NCI-H748 (cell line): ENCODE measurements at regions not wholly inside any gene's neighbourhood (a gene's known extent, or its start where the extent isn't known, plus 50 kb on each side); places are given as distances from the start of the nearest gene placed in this dataset.
"Not testable (repeated sequence)": the region's sequence is repeated elsewhere in the genome, so short reads cannot be mapped to it uniquely, and the experiment has no call there.

Experiments used
- DNase-seq: peaks from one replicate; lab custom pipeline; 2025; ENCODE audit not compliant: unreplicated experiment; lab: John Stamatoyannopoulos, UW

GRCh38 chr15:66864086-66864830 is 162.2 kb downstream of the SMAD6 start:
- no peak for DNase-seq

DNA sequence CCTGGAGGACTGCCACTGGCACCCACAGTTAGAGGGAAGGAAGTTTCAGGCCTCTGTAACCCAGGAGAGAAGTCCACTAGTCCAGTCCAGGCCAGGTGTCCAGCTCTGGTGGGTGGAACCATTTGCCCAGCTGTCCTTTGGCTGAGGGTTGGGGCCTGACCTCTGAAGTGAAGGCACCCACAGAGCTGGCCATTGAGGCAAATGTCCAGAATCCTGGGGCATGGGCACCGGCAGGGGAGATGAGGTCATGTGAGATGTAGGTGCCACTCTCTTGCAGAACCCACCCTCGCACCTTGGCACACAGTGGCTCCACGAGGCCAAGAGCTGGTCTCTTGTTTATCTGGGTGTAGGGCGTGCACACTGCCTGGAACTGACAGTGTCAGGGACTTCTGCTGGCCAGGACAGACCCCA is 162.8 kb downstream of the SMAD6 start:
- no peak for DNase-seq

DNA sequence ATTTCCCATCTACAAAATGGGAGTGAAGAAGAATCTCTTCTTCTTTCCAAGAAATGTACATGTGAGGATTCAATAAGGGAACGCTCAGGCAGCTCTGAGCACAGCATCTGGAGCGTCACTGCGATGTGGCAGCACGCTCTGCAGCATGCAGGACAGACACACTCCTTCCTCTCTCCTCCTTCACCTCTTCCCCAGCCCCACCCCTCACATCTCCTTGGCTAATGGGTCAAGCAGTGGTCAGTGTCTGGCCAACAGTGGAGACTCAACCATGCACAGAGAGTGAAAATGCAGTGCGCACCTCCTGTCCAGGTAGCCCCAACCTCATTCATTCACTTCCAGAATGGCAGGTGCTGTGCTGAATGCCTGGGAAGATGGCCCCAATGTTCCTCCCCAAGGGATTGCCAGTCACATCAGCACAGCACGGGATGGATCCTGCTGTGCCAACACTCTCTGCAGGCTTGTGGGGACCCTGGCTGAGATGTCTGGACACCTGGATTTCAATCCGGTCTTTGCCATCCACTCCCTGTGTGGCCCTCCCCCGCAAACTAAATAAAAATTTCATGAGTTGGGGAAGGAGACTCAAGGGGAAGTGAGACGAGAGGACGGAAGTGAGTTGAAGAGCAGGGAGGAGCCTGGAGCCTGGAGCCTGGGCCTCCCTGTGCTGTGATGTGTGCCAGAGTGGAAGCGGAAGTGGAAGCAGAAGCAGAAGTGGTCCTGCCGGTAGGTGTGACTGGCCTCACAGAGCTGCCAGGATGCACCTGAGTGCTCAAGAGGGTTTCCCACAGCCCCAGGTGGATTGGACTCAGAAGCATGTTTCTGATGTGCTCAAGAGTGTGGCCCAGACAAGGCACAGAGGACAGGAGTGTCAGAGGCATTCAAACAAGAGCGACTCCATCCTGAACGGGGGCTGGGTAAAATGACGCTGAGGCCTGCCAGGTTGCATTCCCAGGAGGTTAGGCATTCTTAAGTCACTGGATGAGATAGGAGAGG is 163.9 kb downstream of the SMAD6 start:
- no peak for DNase-seq

DNA sequence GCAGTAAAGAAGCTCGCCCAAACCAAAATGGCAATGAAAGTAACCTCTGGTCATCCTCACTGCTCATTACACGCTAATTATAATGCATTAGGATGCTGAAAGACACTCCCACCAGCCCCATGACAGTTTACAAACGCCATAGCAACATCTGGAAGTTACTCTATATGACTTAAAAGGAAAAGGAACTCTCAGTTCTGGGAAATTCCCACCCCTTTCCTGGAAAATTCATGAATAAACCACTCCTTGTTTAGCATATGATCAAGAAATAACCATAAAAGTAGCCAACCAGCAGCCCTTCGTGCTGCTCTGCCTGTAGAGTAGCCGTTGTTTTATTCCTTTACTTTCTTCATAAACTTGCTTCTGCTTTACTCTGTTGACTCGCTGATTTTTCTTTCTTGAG is 164.6 kb downstream of the SMAD6 start:
- DNase-seq = no peak

DNA sequence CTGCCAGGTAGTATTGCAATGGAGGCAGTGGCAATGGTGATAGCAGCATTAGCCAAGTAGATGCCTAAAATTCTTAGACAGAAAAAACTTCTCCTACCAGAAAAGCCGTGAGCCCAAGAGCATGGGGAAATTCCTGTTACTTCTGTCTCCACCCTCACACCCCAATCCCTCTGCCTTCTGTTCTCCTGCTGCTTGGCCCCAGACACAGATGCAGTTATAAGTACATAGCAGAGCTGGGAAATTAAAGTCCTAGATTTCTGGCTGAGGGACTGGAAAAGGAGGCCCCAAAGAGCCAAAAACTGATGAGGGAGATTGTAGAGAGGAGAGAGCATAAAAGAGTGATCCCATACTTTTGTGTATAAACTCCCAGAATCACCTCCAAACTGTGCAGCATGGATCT is 166.9 kb downstream of the SMAD6 start:
- DNase-seq = no peak

DNA sequence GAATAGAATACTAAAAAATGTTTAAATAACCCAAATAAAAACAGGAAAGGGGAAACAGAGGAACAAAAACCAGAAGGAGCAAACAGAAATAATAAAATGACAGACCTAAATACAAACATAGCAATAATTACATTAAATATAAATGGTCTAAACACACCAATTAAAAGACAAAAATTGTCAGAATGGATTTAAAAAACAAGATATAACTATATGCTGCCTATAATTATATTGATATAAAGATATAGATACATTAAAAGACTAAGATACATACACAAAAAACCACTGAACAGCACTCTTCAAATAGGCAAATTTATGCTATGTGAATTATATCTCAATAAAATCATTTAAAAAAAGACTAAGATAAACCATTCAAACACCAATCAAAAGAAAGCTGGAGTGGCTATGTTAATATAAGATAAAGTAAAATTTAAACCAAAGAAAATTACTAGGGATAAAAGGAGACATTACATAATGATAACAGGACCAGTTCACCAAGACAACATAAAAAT is 168.9 kb downstream of the SMAD6 start:
- DNase-seq = no peak

DNA sequence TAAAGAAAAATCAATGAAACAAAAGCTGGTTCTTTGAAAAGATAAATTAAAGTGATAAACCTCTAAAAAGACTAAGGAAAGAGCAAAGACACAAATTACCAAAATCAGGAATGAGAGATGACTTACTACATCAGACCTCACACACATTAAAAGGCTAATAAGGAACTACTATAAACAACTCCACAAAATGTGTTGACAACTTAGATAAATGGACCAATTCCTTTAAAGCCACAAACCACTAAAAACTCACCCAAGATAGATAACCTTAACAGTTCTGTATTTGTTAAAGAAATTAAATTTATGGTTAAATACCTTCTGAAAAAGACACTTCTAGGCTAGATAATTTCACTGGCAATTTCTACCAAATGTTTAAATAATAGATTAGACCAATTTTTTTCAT is 170.4 kb downstream of the SMAD6 start:
- DNase-seq = no peak

- not testable (repeated sequence) for DNase-seq
Observed at GRCh38 chr15:66873331-66873730, 171.3 kb downstream of the SMAD6 start.

GRCh38 chr15:66873856-66874255 is 171.8 kb downstream of the SMAD6 start:
- DNase-seq = no peak

DNA sequence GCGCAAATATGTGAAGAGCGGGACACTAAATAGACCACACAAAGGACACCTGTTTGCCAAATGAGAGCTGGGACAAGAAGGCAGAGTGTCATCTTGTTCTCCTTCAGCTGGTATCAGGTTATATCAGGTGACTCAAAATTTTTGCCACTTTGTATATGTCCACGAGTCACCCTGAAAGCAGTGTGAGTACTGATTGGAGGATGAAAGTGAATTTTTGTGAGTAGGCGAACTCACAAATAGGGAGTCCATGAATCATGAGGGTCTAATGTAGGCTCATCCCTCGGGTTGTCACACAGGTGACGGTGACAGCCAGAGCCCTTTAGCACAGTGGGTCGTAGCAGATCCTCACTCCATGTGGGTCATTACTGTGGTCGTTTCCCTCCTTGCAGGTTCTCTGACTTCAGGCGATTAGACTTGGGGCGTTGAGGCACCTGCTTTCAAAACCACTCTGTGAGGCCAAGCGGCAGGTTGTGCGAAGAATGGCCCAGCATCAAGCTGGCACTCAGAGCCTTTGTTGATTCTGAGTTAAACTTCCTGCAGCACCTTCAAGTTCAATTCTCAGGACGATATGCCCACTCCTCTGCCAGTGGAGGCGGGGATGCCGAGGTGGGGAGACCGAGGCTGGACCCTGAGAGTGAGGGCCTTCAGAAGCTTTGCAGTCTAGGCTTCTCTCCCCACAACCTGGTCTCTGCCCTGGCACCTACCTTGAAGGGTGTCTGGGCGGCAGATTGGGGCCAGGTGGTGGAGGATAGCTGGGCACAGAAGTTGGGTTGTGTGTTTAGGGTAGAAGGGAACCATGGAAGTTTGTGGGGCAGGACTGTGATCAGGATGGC is 173.8 kb downstream of the SMAD6 start:
- no peak for DNase-seq

DNA sequence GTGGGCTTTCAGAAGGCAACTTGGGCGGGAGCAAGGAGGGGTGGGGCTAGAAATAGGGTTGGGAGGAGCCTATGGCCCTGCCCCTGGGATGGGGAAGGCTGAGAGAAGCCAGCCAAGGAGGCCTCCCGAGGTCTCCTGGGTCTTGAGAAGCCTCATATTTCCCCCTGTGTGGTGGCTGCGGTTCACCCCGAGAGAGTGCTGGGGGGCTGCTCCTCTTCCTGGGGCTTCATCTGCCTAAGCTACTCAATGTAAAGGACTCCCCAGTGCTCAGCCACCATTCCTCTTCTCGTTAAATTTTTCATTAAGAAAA is 174.3 kb downstream of the SMAD6 start:
- no peak for DNase-seq

- DNase-seq = no peak
Observed at GRCh38 chr15:66876731-66877476, 174.9 kb downstream of the SMAD6 start.

DNA sequence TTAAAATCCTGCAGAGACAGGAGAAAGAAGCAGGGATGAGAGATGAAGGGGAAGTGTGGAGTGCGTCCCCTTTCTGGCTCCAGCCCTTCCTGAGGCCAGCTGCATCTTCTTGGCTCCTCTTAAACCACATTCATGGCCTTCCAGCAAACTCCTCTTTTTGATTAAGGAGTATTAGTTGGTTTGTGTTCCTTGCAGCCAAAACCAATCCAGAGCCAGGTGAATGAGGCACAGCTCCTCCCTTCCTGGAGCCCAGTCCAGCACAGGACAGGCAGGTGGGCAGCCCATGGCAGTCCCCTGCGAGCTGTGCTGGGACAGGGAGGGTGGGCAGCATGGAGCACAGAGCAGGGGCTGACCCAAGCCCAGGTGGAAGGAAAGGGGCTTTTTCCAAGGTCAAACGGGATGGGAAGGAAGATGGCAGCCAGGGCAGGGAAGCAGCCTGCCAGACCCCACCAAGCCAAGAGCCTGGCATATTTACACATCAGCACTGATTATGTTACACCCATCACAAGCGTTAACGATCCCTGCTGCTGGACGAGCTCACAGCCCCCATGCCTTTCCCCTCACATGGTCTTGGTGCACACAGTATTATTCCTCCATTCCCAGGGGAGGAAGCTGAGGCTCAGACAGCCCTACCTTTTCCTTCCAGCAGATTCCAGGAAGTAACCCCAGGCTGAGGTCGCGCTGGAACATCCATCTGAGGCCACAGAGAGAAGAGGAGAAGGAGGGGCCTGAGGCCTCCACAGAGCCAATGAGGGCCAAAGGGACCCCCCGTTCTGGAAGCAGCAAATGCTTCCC is 175.6 kb downstream of the SMAD6 start:
- no peak for DNase-seq

DNA sequence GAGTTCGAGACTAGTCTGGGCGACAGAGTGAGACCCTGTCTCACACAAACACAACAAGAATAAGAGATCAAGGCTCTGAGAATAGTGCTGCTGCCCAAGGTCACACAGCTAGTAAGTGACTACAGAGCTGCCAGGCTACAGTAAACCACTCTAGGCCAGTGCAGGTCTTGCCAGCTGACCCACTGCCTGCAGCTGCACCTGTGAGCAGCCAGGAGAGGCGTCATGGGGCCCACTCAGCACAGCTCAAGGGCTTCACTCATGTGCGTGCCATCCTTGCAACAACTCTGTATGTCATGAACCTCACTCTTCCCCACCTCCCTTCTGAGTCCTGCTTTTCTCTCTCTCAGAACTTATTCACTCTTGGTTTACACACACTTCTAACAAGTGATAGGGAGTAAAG is 176.7 kb downstream of the SMAD6 start:
- DNase-seq = no peak

DNA sequence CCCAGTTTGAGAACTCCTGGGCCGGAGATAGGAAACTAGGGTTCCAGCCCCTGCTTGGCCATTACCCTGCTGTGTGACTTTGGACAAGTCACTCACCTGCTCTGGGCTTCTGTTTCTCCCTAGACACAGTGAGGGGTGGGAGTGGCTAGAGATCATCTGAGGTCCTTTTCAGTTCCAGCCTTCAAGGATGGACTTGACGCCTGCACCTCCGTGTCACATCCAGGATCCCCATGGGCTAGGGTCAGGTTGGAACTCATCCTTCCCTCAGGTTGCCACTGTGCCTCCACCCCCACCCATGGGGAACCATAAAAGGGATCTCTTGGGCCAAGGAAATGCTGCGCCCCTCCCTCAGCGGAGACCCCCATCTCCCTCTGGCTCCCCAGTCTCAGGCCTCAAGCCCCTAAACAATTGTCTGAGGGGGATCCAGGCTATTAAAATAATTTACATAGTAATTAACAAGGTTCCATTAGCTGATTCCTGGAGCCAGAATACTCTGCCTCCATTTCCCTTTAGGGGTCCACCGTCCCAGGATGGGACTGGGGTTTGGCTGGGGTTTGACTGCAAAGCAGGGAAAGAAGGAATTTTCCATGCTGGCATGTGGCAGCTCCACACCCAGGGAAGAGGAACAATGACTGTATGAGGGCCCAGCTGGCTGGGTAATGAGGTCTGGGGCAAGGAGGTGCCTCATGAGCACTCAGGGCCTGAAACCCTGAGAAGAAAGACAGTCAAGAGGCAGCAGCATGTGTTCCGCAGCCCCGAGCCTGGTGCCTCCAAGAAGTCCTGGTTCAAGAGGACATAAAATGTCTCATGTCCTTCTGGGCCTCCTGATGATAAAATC is 177.7 kb downstream of the SMAD6 start:
- no peak for DNase-seq

GRCh38 chr15:66880380-66881155 is 178.5 kb downstream of the SMAD6 start:
- no peak for DNase-seq

GRCh38 chr15:66881173-66881905 is 179.3 kb downstream of the SMAD6 start:
- no peak for DNase-seq
